ENCODE measurements at regions not wholly inside any gene's neighbourhood (a gene's known extent, or its start where the extent isn't known, plus 50 kb on each side); places are given as distances from the start of the nearest gene placed in this dataset.

DNA sequence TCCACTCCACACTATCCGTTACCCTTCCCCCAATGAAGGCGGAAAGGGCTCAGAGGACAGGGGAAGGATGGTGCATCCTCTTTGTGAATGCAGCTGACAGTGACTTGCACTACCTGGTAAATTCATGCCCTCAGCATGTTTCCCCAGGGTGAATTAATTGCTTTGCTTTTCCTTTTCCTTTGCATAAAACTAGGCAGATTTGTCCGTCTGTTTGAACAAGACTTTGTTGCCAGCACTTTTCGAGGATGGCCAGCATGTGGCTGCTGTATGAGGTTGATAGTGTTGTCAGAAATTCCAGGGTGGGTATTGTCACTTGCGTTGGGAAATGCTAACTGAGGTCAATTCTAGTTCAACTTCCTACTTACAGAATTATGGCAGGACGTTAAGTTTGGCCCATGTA, 79.0 kb upstream of the RARB start:
- DNase-seq (ENCODE audit: low read depth) = no peak
- TF ChIP-seq, protein P1, sequence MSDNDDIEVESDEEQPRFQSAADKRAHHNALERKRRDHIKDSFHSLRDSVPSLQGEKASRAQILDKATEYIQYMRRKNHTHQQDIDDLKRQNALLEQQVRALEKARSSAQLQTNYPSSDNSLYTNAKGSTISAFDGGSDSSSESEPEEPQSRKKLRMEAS (IDR thresholded peaks at IDR 0.05; ENCODE audit: low read depth, low read length) = no peak
- no peak for TF ChIP-seq POLR2A (IDR thresholded peaks at IDR 0.05; ENCODE audit: extremely low read depth, insufficient read length)
- no peak for TF ChIP-seq MYC (IDR thresholded peaks at IDR 0.05; ENCODE audit: low read depth, low read length)
- H3K4me3 ChIP-seq (ENCODE audit: low read depth, low read length) = no peak overlapping the region

DNA sequence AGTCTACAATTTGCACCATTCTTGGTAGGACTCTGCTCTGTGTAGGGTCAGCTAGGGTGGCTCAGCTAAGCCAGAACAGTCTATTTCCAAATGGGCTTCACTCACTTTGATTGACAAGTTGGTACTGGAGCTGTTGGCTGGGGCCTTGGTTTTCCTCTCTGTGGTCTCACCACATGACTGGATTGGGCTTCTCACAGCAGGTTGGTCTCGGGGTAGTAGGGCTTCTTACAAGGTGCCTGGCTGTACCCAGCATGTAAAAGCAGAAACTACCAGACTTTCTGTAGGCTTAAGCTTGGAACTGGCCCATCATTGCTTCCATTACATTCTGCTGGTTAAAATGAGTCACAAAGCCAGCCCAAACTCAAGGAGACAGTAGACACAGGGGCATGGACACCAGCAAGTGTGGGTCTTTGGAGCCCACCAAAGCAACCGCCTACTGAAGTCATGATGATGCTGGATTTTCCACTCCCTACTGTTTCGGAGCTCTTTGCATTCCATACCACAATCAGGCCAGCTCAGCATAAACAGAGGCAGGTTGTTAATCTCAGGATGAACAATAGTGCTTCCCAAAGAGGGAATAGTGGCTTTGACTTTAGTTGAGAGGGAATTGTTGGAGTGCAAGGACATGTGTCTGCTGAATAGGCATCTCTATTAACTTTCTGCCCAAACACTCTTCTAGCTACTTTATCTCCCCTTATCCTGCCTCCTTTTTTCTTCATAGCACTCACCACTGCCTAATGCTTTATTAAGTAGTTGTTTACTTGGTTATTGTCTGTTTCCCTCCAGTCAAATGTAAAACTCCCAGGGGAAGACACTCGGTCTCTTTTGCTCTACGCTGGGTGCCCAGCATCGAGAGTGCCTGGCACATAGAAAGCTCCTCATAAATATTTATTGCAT, 78.0 kb upstream of the RARB start:
- no peak for DNase-seq (ENCODE audit: low read depth)
- TF ChIP-seq POLR2A (IDR thresholded peaks at IDR 0.05; ENCODE audit: extremely low read depth, insufficient read length) = no peak
- TF ChIP-seq, protein P2, sequence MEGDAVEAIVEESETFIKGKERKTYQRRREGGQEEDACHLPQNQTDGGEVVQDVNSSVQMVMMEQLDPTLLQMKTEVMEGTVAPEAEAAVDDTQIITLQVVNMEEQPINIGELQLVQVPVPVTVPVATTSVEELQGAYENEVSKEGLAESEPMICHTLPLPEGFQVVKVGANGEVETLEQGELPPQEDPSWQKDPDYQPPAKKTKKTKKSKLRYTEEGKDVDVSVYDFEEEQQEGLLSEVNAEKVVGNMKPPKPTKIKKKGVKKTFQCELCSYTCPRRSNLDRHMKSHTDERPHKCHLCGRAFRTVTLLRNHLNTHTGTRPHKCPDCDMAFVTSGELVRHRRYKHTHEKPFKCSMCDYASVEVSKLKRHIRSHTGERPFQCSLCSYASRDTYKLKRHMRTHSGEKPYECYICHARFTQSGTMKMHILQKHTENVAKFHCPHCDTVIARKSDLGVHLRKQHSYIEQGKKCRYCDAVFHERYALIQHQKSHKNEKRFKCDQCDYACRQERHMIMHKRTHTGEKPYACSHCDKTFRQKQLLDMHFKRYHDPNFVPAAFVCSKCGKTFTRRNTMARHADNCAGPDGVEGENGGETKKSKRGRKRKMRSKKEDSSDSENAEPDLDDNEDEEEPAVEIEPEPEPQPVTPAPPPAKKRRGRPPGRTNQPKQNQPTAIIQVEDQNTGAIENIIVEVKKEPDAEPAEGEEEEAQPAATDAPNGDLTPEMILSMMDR (IDR thresholded peaks at IDR 0.05; ENCODE audit: low read depth, low read length) = no peak
- TF ChIP-seq, protein P1 (IDR thresholded peaks at IDR 0.05; ENCODE audit: low read depth, low read length) = no peak
- H3K4me3 ChIP-seq (ENCODE audit: low read depth, low read length) = no peak overlapping the region

DNA sequence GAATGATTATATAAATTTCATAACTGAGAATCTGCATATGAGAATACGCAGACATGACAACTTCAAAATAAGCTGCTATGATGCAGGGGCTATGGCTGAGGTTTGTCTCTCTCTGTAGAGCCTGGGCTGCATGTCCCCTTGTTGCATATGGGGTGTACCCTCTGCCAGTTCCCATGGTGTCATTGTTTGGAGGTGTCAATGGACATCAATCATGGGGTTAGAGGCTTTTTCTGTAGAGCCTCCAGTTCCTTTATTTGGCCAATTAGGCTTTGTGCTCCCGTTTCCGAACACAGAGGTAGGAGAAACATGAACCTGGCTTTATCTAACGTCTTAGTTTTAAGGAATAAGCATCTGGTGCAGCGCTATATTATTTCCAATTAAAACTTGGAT, 77.3 kb upstream of the RARB start:
- TF ChIP-seq POLR2A (IDR thresholded peaks at IDR 0.05; ENCODE audit: extremely low read depth, insufficient read length) (no peak), MYC (IDR thresholded peaks at IDR 0.05; ENCODE audit: low read depth, low read length) (no peak)
- TF ChIP-seq, protein P2 (IDR thresholded peaks at IDR 0.05; ENCODE audit: low read depth, low read length) = no peak
- TF ChIP-seq, protein P1 (IDR thresholded peaks at IDR 0.05; ENCODE audit: low read depth, low read length) = no peak
- no peak overlapping the region for H3K4me3 ChIP-seq (ENCODE audit: low read depth, low read length)
- no peak for DNase-seq (ENCODE audit: low read depth)

DNA sequence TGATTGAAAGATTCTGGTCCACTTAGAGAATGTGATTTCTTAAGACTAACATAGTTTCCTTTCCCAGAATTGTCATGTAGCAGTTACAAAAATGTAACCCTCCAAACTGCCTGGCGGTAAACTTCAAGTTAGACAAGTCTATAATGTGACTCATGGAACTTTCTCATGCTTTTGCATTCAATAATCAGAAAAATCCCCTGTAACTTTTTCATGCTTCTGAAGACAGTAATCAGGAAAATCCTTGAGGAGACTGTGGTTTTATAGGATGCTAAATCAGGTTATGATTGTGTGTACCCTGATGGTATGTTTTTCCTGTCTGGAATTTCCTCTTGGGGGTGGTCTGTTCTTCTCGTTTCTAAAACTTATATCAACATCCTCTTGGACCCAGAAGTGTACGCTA, 74.0 kb upstream of the RARB start:
- H3K4me3 ChIP-seq (ENCODE audit: low read depth, low read length) = no peak overlapping the region
- no peak for DNase-seq (ENCODE audit: low read depth)
- TF ChIP-seq, protein P2 (IDR thresholded peaks at IDR 0.05; ENCODE audit: low read depth, low read length) = no peak
- no peak for TF ChIP-seq POLR2A (IDR thresholded peaks at IDR 0.05; ENCODE audit: extremely low read depth, insufficient read length)
- TF ChIP-seq MYC (IDR thresholded peaks at IDR 0.05; ENCODE audit: low read depth, low read length) = no peak
- TF ChIP-seq, protein P1 (IDR thresholded peaks at IDR 0.05; ENCODE audit: low read depth, low read length) = no peak

DNA sequence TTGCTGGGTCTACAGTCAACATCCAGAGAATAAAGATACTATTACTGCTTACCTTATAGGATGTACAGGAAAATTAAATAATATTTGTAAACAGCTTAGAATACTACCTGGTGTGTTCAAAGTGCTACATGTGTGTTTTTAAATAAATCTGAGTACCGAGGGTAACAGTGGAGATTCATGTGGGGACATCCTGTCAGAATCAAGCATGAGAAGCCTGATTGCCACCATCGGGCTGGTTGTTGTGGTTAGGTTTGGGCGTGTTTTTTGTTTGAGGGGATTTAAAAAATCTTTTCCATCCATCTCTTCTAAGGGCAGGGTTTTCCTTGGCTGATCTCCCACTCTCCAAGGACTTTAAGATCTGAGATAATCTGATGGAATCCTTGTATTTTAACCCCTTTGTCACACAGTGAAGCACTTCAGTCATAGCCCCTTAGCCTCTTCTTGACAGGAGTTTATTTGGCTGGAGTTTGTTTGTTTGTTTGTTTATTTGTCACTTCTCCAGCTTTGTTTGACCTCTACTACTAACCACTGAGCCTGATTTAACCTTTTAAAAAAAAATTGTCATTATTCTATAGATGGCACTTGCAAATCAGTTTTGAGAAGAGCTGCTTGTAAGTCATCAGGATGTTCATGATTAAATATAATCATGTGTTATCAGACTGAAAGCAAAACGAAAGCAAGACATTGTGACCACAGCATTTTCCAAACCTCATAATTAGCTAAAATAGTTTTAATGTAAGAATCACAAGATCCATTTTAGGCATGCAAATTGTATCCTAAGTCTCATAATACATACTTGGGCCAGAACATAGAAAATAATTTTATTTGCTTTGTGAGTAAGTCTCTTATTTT, 72.8 kb upstream of the RARB start:
- no peak overlapping the region for H3K4me3 ChIP-seq (ENCODE audit: low read depth, low read length)
- TF ChIP-seq, protein P2 (IDR thresholded peaks at IDR 0.05; ENCODE audit: low read depth, low read length) = no peak
- TF ChIP-seq MYC (IDR thresholded peaks at IDR 0.05; ENCODE audit: low read depth, low read length) (no peak), POLR2A (IDR thresholded peaks at IDR 0.05; ENCODE audit: extremely low read depth, insufficient read length) (no peak)
- TF ChIP-seq, protein P1 (IDR thresholded peaks at IDR 0.05; ENCODE audit: low read depth, low read length) = no peak
- no peak for DNase-seq (ENCODE audit: low read depth)

Measured in NB4 (cell line).